HG03097 (cell line): ENCODE measurements at regions not wholly inside any gene's neighbourhood (a gene's known extent, or its start where the extent isn't known, plus 50 kb on each side); places are given as distances from the start of the nearest gene placed in this dataset.

Source experiments
- ATAC-seq: cut with Tn5 transposase; IDR thresholded peaks from one replicate; pipeline ENCODE4 v1.9.1; 2021; ENCODE audit not compliant: unreplicated experiment, low FRiP score

GRCh38 chr5:144103611-144104485 lies 66.6 kb downstream of the YIPF5 start:
- no peak for ATAC-seq

- no peak for ATAC-seq
These were observed 65.1 kb downstream of the YIPF5 start for GRCh38 chr5:144105371-144105770.

GRCh38 chr5:144108131-144108530 lies 62.3 kb downstream of the YIPF5 start:
- no peak for ATAC-seq
